Hepatocyte (in vitro differentiated cells): ENCODE measurements at regions not wholly inside any gene's neighbourhood (a gene's known extent, or its start where the extent isn't known, plus 50 kb on each side); places are given as distances from the start of the nearest gene placed in this dataset.

Experiments used
- EZH2 ChIP-seq: fragments of 200-600 bp; sonication (generic); IDR thresholded peaks from 2 replicates; pipeline ENCODE4 v1.6.1; 2016; ENCODE audit warnings: antibody characterized with exemption, mild to moderate bottlenecking, borderline replicate concordance
- EZH2phosphoT487 ChIP-seq: fragments of 200-600 bp; sonication (generic); IDR thresholded peaks from one replicate; pipeline ENCODE4 v1.6.1; 2018; ENCODE audit warnings: antibody characterized with exemption, mild to moderate bottlenecking, low read depth, moderate library complexity; ENCODE audit not compliant: unreplicated experiment, severe bottlenecking
- TF ChIP-seq, protein P1 (sequence below): fragments of 200-600 bp; sonication (generic); IDR thresholded peaks from 2 replicates; pipeline ENCODE4 v1.5.1; 2016; ENCODE audit warnings: antibody characterized with exemption, mild to moderate bottlenecking; ENCODE audit not compliant: poor library complexity

GRCh38 chr3:157838457-157838856 is 267.8 kb downstream of the SHOX2 start:
- TF ChIP-seq, protein P1, sequence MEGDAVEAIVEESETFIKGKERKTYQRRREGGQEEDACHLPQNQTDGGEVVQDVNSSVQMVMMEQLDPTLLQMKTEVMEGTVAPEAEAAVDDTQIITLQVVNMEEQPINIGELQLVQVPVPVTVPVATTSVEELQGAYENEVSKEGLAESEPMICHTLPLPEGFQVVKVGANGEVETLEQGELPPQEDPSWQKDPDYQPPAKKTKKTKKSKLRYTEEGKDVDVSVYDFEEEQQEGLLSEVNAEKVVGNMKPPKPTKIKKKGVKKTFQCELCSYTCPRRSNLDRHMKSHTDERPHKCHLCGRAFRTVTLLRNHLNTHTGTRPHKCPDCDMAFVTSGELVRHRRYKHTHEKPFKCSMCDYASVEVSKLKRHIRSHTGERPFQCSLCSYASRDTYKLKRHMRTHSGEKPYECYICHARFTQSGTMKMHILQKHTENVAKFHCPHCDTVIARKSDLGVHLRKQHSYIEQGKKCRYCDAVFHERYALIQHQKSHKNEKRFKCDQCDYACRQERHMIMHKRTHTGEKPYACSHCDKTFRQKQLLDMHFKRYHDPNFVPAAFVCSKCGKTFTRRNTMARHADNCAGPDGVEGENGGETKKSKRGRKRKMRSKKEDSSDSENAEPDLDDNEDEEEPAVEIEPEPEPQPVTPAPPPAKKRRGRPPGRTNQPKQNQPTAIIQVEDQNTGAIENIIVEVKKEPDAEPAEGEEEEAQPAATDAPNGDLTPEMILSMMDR: no peak
- TF ChIP-seq EZH2: no peak
- no peak for TF ChIP-seq EZH2phosphoT487
